Sigmoid colon (tissue), 6 donors: ENCODE measurements at regions not wholly inside any gene's neighbourhood (a gene's known extent, or its start where the extent isn't known, plus 50 kb on each side); places are given as distances from the start of the nearest gene placed in this dataset.

Experiments used
- DNase-seq: peaks from one replicate; pipeline ENCODE4 v3.0.0-alpha.2; 2019
- H3K27ac ChIP-seq, 4 donors: fragments of 200-600 bp; sonication (generic); one replicate each; pipeline ENCODE4 v1.5.1; 2016 to 2019; ENCODE audit warnings: mild to moderate bottlenecking in 1 of 4
- H3K27me3 ChIP-seq, 3 donors: fragments of 200-600 bp; sonication (generic); one replicate each; pipeline ENCODE4 v1.5.1; 2019; ENCODE audit warnings: mild to moderate bottlenecking in 1 of 3
- H3K36me3 ChIP-seq, 4 donors: fragments of 200-600 bp; sonication (generic); one replicate each; pipeline ENCODE4 v1.5.1; 2016 to 2019
- H3K4me1 ChIP-seq, 4 donors: fragments of 200-600 bp; sonication (generic); one replicate each; pipeline ENCODE4 v1.5.1; 2017 to 2019
- H3K4me3 ChIP-seq, 4 donors: fragments of 200-600 bp; sonication (generic); one replicate each; pipeline ENCODE4 v1.5.1; 2017 to 2019; ENCODE audit warnings: mild to moderate bottlenecking in 2 of 4, moderate library complexity in 1 of 4
- H3K9me3 ChIP-seq, 4 donors: fragments of 200-600 bp in 3 of 4; sonication (generic) in 3 of 4; one replicate each; pipeline versions ENCODE4 v1.5.1 to v1.6.1; 2013 to 2019
- CTCF ChIP-seq, 4 experiments: fragments of 450-650 bp in 3 of 4; fragments of 200-600 bp in 1 of 4; IDR thresholded peaks; one replicate each; pipeline ENCODE4 v1.5.1; 2016 to 2019; ENCODE audit warnings: antibody characterized with exemption in 4 of 4, mild to moderate bottlenecking in 3 of 4, moderate library complexity in 2 of 4
- EP300 ChIP-seq, 4 donors: sonication (generic); formaldehyde crosslinking; IDR thresholded peaks; one replicate each; pipeline ENCODE4 v1.6.1; 2017; ENCODE audit warnings: antibody characterized with exemption in 4 of 4
- POLR2A ChIP-seq, 2 donors: fragments of 450-650 bp; IDR thresholded peaks; one replicate each; pipeline ENCODE4 v1.6.1; 2016; ENCODE audit warnings: antibody characterized with exemption in 2 of 2, mild to moderate bottlenecking in 2 of 2, moderate library complexity in 2 of 2
- POLR2AphosphoS5 ChIP-seq, 4 donors: sonication (generic); formaldehyde crosslinking; IDR thresholded peaks; one replicate each; pipeline ENCODE4 v1.6.1; 2017; ENCODE audit warnings: antibody characterized with exemption in 4 of 4
- WGBS, 2 donors: extraction: QIAGEN DNeasy Blood & Tissue Kit; methylation state at CpG; one replicate each; pipeline ENCODE4 v1.1.7; 2013; 5-methylcytosine and 5-hydroxymethylcytosine counted together
- intact Hi-C: fragments of 100-400 bp; cut with DNase I; formaldehyde crosslinking; loops from one replicate; pipeline ENCODE4 v1.15.1; 2023
- small RNA-seq, 3 donors: library from RNA; depleted of rRNA; stranded (forward); fragments of <200 nt; gene quantifications; one replicate each; pipeline ENCODE3, GENCODE V24; 2016
- donor health status: healthy with polysubstance abuse.
- donor health status: healthy.

- Histone ChIP-seq H3K4me3 (no peak overlapping the region), H3K9me3 (no peaks in the 10 kb centered on the region), H3K27ac (no peak overlapping the region), H3K27me3 (no peaks in the 10 kb centered on the region), H3K4me1 (peaks cover 0 to 32% (median 24%) of the 10 kb centered on the region in 4 donors), H3K36me3 (no peaks in the 10 kb centered on the region)
- no peak for DNase-seq
- 93 to 96% methylated on average over 4 of the region's 4 CpGs for WGBS, 2 donors
- intact Hi-C loops = no loop called here
- TF ChIP-seq POLR2A (IDR thresholded peaks at IDR 0.05) (no peak), EP300 (IDR thresholded peaks at IDR 0.05) (no peak)
These were observed 161.8 kb downstream of the FOXO1 start for GRCh38 chr13:40504641-40505040.

- no peak overlapping the region for H3K4me3 ChIP-seq
- H3K36me3 ChIP-seq = no peaks in the 10 kb centered on the region
- TF ChIP-seq POLR2AphosphoS5 (IDR thresholded peaks at IDR 0.05) (no peak), EP300 (IDR thresholded peaks at IDR 0.05) (no peak), POLR2A (IDR thresholded peaks at IDR 0.05) (no peak), CTCF (IDR thresholded peaks at IDR 0.05) (no peak)
- no peak for DNase-seq
- WGBS, 2 donors = 84 to 90% methylated on average over 3 of the region's 3 CpGs
- no peaks in the 10 kb centered on the region for H3K9me3 ChIP-seq
- intact Hi-C loops = no loop called here
- peaks cover 0 to 32% (median 24%) of the 10 kb centered on the region in 4 donors for H3K4me1 ChIP-seq
- no peaks in the 10 kb centered on the region for H3K27me3 ChIP-seq
- no peak overlapping the region for H3K27ac ChIP-seq
These were observed 161.2 kb downstream of the FOXO1 start for GRCh38 chr13:40505196-40505595.

Small RNA genes lying in the stretch of these regions (small RNA-seq; reads per million reads assigned to genes)
- gene RF00108 = 0 to 0.12 (median 0) reads per million in 3 donors
- gene RNY3P9 = 0 reads per million in 3 donors
- gene RPL17P51 = 0 reads per million in 3 donors
